IMR-90 (cell line): ENCODE measurements at regions not wholly inside any gene's neighbourhood (a gene's known extent, or its start where the extent isn't known, plus 50 kb on each side); places are given as distances from the start of the nearest gene placed in this dataset.

ENCODE experiments used
- ATAC-seq: fragments of 200-7000 bp; cut with Tn5 transposase; 2 replicates; pipeline ENCODE4 v1.9.1; 2020; ENCODE audit warnings: low read depth, mild to moderate bottlenecking, moderate library complexity
- BruUV-seq: library from RNA; stranded (reverse); fragments of 400-500 nt; replicated peaks from 2 replicates; lab custom pipeline; 2021; lab: Mats Ljungman, UMichigan
- CTCF ChIA-PET: fragments of 300-600 bp; formaldehyde crosslinking; extraction: SDS; loops from one replicate; lab custom pipeline; 2021; ENCODE audit warnings: antibody characterized with exemption; lab: Yijun Ruan, JAX
- POLR2A ChIA-PET: fragments of 300-600 bp; sonication (Branson Sonifier 250); formaldehyde crosslinking; loops from one replicate; lab custom pipeline; 2022; ENCODE audit warnings: antibody characterized with exemption; ENCODE audit not compliant: unreplicated experiment; lab: Charles Lee
- DNase-seq: peaks from one replicate; pipeline ENCODE4 v3.0.0; 2013
- H2AFZ ChIP-seq: replicated peaks from 2 replicates; pipeline ENCODE3; 2013; ENCODE audit warnings: low read length, mild to moderate bottlenecking; ENCODE audit not compliant: poor library complexity
- H2AK5ac ChIP-seq: 2 replicates; pipeline ENCODE4 v1.6.1; 2013; ENCODE audit warnings: low read depth, low read length, inconsistent platforms
- H2AK9ac ChIP-seq: replicated peaks from 2 replicates; pipeline ENCODE3; 2013; ENCODE audit warnings: mild to moderate bottlenecking, low read depth, low read length, moderate library complexity; ENCODE audit not compliant: poor library complexity
- H2BK120ac ChIP-seq: 2 replicates; pipeline ENCODE4 v1.6.1; 2013; ENCODE audit warnings: low read depth, low read length, inconsistent platforms
- H2BK15ac ChIP-seq: 3 replicates; pipeline ENCODE4 v1.6.1; 2013; ENCODE audit warnings: low read depth, low read length, inconsistent platforms
- H2BK20ac ChIP-seq: 2 replicates; pipeline ENCODE4 v1.6.1; 2013; ENCODE audit warnings: low read depth, mild to moderate bottlenecking, inconsistent platforms, low read length, moderate library complexity
- H2BK5ac ChIP-seq: 2 replicates; pipeline ENCODE4 v1.6.1; 2013; ENCODE audit warnings: mild to moderate bottlenecking, low read depth, low read length, inconsistent platforms; ENCODE audit not compliant: poor library complexity, severe bottlenecking
- H3K14ac ChIP-seq: replicated peaks from 2 replicates; pipeline ENCODE4 v1.6.1; 2013; ENCODE audit warnings: low read depth, low read length, inconsistent platforms
- H3K18ac ChIP-seq: 2 replicates; pipeline ENCODE4 v1.6.1; 2013; ENCODE audit warnings: low read depth, low read length, control low read depth
- H3K23ac ChIP-seq: 2 replicates; pipeline ENCODE4 v1.6.1; 2013; ENCODE audit warnings: low read depth, low read length, inconsistent platforms
- H3K27ac ChIP-seq: 2 replicates; pipeline ENCODE4 v1.5.1; 2013; ENCODE audit warnings: mild to moderate bottlenecking, control low read depth, low read length; ENCODE audit not compliant: insufficient read depth
- H3K27me3 ChIP-seq: 2 replicates; pipeline ENCODE4 v1.6.1; 2013; ENCODE audit warnings: low read length; ENCODE audit not compliant: control insufficient read depth, insufficient read depth
- H3K36me3 ChIP-seq: 2 replicates; pipeline ENCODE4 v1.6.1; 2013; ENCODE audit warnings: low read length, mixed read lengths; ENCODE audit not compliant: control insufficient read depth, insufficient read depth
- H3K4ac ChIP-seq: 2 replicates; pipeline ENCODE4 v1.6.1; 2013; ENCODE audit warnings: low read depth, low read length, inconsistent platforms
- H3K4me1 ChIP-seq: 2 replicates; pipeline ENCODE4 v1.6.1; 2013; ENCODE audit warnings: low read length, mixed read lengths; ENCODE audit not compliant: control insufficient read depth, insufficient read depth
- H3K4me2 ChIP-seq: 2 replicates; pipeline ENCODE4 v1.6.1; 2013; ENCODE audit warnings: low read depth, mild to moderate bottlenecking, control low read depth, low read length, moderate library complexity
- H3K4me3 ChIP-seq: 2 replicates; pipeline ENCODE4 v1.5.1; 2013; ENCODE audit warnings: low read depth, mild to moderate bottlenecking, control low read depth, low read length, moderate library complexity; ENCODE audit not compliant: insufficient read depth
- H3K56ac ChIP-seq: 2 replicates; pipeline ENCODE4 v1.6.1; 2013; ENCODE audit warnings: low read length, inconsistent platforms; ENCODE audit not compliant: insufficient read depth; ENCODE audit errors: extremely low read depth
- H3K79me1 ChIP-seq, 2 experiments: 2 replicates each; pipeline ENCODE4 v1.6.1; 2013; ENCODE audit warnings: low read length in 2 of 2, inconsistent platforms in 1 of 2, low read depth in 1 of 2
- H3K9ac ChIP-seq: 2 replicates; pipeline ENCODE4 v1.6.1; 2013; ENCODE audit warnings: low read depth, low read length, control low read depth
- H3K9me1 ChIP-seq: 2 replicates; pipeline ENCODE4 v1.6.1; 2013; ENCODE audit warnings: low read length, inconsistent platforms; ENCODE audit not compliant: insufficient read depth
- H3K9me3 ChIP-seq: 2 replicates; pipeline ENCODE4 v1.6.1; 2013; ENCODE audit warnings: low read length; ENCODE audit not compliant: control insufficient read depth, insufficient read depth
- H4K20me1 ChIP-seq: 2 replicates; pipeline ENCODE4 v1.6.1; 2013; ENCODE audit warnings: low read length, inconsistent platforms; ENCODE audit not compliant: insufficient read depth
- H4K5ac ChIP-seq: 2 replicates; pipeline ENCODE4 v1.6.1; 2013; ENCODE audit warnings: mild to moderate bottlenecking, low read depth, low read length, control low read depth
- H4K8ac ChIP-seq, 2 experiments: 2 replicates each; pipeline ENCODE4 v1.6.1; 2013; ENCODE audit warnings: low read depth in 2 of 2, low read length in 2 of 2, control low read depth in 1 of 2, inconsistent platforms in 1 of 2
- H4K91ac ChIP-seq: 2 replicates; pipeline ENCODE4 v1.6.1; 2013; ENCODE audit warnings: low read depth, low read length, inconsistent platforms; ENCODE audit not compliant: insufficient read depth
- CHD1 ChIP-seq: IDR thresholded peaks from 2 replicates; pipeline ENCODE4 v1.6.1; 2012; ENCODE audit warnings: low read depth, low read length, improper control_type of control experiment
- CTCF ChIP-seq: conservative IDR thresholded peaks from 2 replicates; pipeline ENCODE4 v1.5.1; 2012; ENCODE audit warnings: mild to moderate bottlenecking, low read depth, low read length, improper control_type of control experiment
- ELK1 ChIP-seq: fragments of 150-350 bp; IDR thresholded peaks from 2 replicates; pipeline ENCODE4 v1.6.1; 2016; ENCODE audit warnings: low read depth, mild to moderate bottlenecking, low read length, moderate library complexity, borderline replicate concordance
- MAFK ChIP-seq: IDR thresholded peaks from 2 replicates; pipeline ENCODE4 v1.6.1; 2012; ENCODE audit warnings: low read depth, low read length, improper control_type of control experiment
- MAZ ChIP-seq: IDR thresholded peaks from 2 replicates; pipeline ENCODE4 v1.6.1; 2012; ENCODE audit warnings: low read depth, mild to moderate bottlenecking, low read length, improper control_type of control experiment, moderate library complexity, borderline replicate concordance
- POLR2A ChIP-seq: IDR thresholded peaks from 2 replicates; pipeline ENCODE4 v1.6.1; 2012; ENCODE audit warnings: mild to moderate bottlenecking, low read depth, low read length
- RAD21 ChIP-seq: IDR thresholded peaks from 2 replicates; pipeline ENCODE4 v1.6.1; 2012; ENCODE audit warnings: low read length, improper control_type of control experiment
- SMC3 ChIP-seq: fragments of 150-350 bp; IDR thresholded peaks from 2 replicates; pipeline ENCODE4 v1.6.1; 2016; ENCODE audit warnings: low read depth, mild to moderate bottlenecking, antibody characterized with exemption, low read length, moderate library complexity
- USF2 ChIP-seq: fragments of 150-350 bp; IDR thresholded peaks from 2 replicates; pipeline ENCODE4 v1.6.1; 2017; ENCODE audit warnings: mild to moderate bottlenecking, antibody characterized with exemption, low read length, low read depth
- WGBS, 2 experiments: methylation state at CpG; one replicate each; pipeline versions ENCODE4 v1.1.5 to v1.1.7; 2013; ENCODE audit warnings: missing lambda C conversion rate in 2 of 2; ENCODE audit not compliant: insufficient read length in 1 of 2; ENCODE audit errors: extremely low coverage in 2 of 2; 5-methylcytosine and 5-hydroxymethylcytosine counted together
- dilution Hi-C: fragments of 300-500 bp; cut with HindIII; formaldehyde crosslinking; loops from one replicate; pipeline ENCODE4 v1.14.3; 2018; ENCODE audit warnings: low sequenced_read_pairs; ENCODE audit not compliant: unreplicated experiment
- in situ Hi-C: fragments of 300-500 bp; cut with MboI; formaldehyde crosslinking; loops from 3 replicates; pipeline ENCODE4 v1.14.3; 2019; ENCODE audit warnings: low sequenced_read_pairs, inconsistent platforms, mixed read lengths
- intact Hi-C: fragments of 100-400 bp; cut with micrococcal nuclease; formaldehyde crosslinking; loops from 2 replicates; pipeline ENCODE4 v1.10.0; 2022

- H4K20me1 ChIP-seq = no peaks in the 10 kb centered on the region
- WGBS, 2 experiments = no CpG with 5 or more reads among the region's 6 CpGs
Measured at GRCh38 chr11:134866215-134866614, 454.2 kb upstream of the B3GAT1 start.

More at GRCh38 chr11:134866215-134866614, 454.2 kb upstream of the B3GAT1 start:
- H3K9ac ChIP-seq = no peak overlapping the region
- no peak overlapping the region for H2AK5ac ChIP-seq
- peaks cover 7% of the 10 kb centered on the region for H3K9me3 ChIP-seq
- H3K9me1 ChIP-seq = no peaks in the 10 kb centered on the region
- no peaks in the 10 kb centered on the region for H3K36me3 ChIP-seq
- dilution Hi-C loops (no loop called here), intact Hi-C loops (no loop called here), in situ Hi-C loops (no loop called here)
- H2BK5ac ChIP-seq = no peak overlapping the region
- no peak overlapping the region for H2AFZ ChIP-seq
- no peak overlapping the region for H2BK15ac ChIP-seq
- H3K79me1 ChIP-seq = no peaks in the 10 kb centered on the region
- H3K4me1 ChIP-seq = no peaks in the 10 kb centered on the region
- ATAC-seq (no peak), DNase-seq (no peak)
- no peak overlapping the region for H2BK20ac ChIP-seq
- BruUV-seq = no TSS peak
- H3K4me2 ChIP-seq = no peak overlapping the region
- no peak overlapping the region for H4K5ac ChIP-seq
- no peak overlapping the region for H3K27ac ChIP-seq
- no peak overlapping the region for H3K56ac ChIP-seq
- ChIA-PET POLR2A (no interaction called here), CTCF (no interaction called here)
- no peak overlapping the region for H3K18ac ChIP-seq
- no peak overlapping the region for H2AK9ac ChIP-seq
- H3K4me3 ChIP-seq = no peak overlapping the region
- no peak overlapping the region for H4K8ac ChIP-seq
- no peak overlapping the region for H4K91ac ChIP-seq
- H3K23ac ChIP-seq = no peak overlapping the region
- H2BK120ac ChIP-seq = no peak overlapping the region
- no peak for TF ChIP-seq SMC3
- TF ChIP-seq ELK1 = no peak
- TF ChIP-seq USF2 = no peak
- no peak for TF ChIP-seq CTCF
- TF ChIP-seq POLR2A = no peak
- TF ChIP-seq MAZ = no peak
- no peak for TF ChIP-seq RAD21
- no peak for TF ChIP-seq MAFK
- TF ChIP-seq CHD1 = no peak
- no peaks in the 10 kb centered on the region for H3K27me3 ChIP-seq
- no peak overlapping the region for H3K14ac ChIP-seq
- H3K4ac ChIP-seq = no peak overlapping the region
